CD4-positive, alpha-beta memory T cell (primary cell): ENCODE measurements at regions not wholly inside any gene's neighbourhood (a gene's known extent, or its start where the extent isn't known, plus 50 kb on each side); places are given as distances from the start of the nearest gene placed in this dataset.

Source experiments
- CTCF ChIA-PET: fragments of 350-600 bp; sonication (Branson Sonifier 250); formaldehyde crosslinking; loops from one replicate; lab custom pipeline; 2021; ENCODE audit warnings: inconsistent platforms; ENCODE audit not compliant: partially characterized antibody; lab: Charles Lee
- POLR2A ChIA-PET: fragments of 350-600 bp; sonication (Branson Sonifier 250); formaldehyde crosslinking; loops from one replicate; lab custom pipeline; 2021; ENCODE audit not compliant: partially characterized antibody; lab: Charles Lee
- DNase-seq, 5 donors: peaks; one replicate each; pipeline versions ENCODE4 v3.0.0 to v3.0.0-alpha.2; 2020 to 2022; ENCODE audit warnings: mixed read lengths in 1 of 5
- H3K27ac ChIP-seq: one replicate; pipeline ENCODE4 v1.7.0; 2013; ENCODE audit warnings: low read depth, low read length
- H3K27me3 ChIP-seq: 2 replicates; pipeline ENCODE4 v1.7.0; 2013; ENCODE audit warnings: mild to moderate bottlenecking, low read length, moderate library complexity; ENCODE audit not compliant: insufficient read depth
- H3K36me3 ChIP-seq: 2 replicates; pipeline ENCODE4 v1.7.0; 2013; ENCODE audit warnings: mild to moderate bottlenecking, low read length, moderate library complexity; ENCODE audit not compliant: insufficient read depth
- H3K4me1 ChIP-seq: 2 replicates; pipeline ENCODE4 v1.7.0; 2013; ENCODE audit warnings: mild to moderate bottlenecking, low read length, moderate library complexity; ENCODE audit not compliant: insufficient read depth
- H3K4me3 ChIP-seq, 2 donors: one replicate each; pipeline ENCODE4 v1.7.0; 2013; ENCODE audit warnings: low read length in 2 of 2, mild to moderate bottlenecking in 1 of 2
- H3K9me3 ChIP-seq, 2 donors: one replicate each; pipeline ENCODE4 v1.7.0; 2013; ENCODE audit warnings: low read length in 2 of 2, control low read depth in 1 of 2; ENCODE audit not compliant: control insufficient read depth in 1 of 2
- H3K27ac Mint-ChIP-seq, 7 donors: one replicate each; pipeline ENCODE4 v1.8.0; 2020 to 2021; ENCODE audit warnings: mixed read lengths in 7 of 7, mild to moderate bottlenecking in 6 of 7, inconsistent platforms in 3 of 7, moderate library complexity in 3 of 7
- H3K27me3 Mint-ChIP-seq, 2 donors: one replicate each; pipeline ENCODE4 v1.8.0; 2020 to 2021; ENCODE audit warnings: mixed read lengths in 2 of 2
- H3K36me3 Mint-ChIP-seq, 2 donors: one replicate each; pipeline ENCODE4 v1.8.0; 2020 to 2021; ENCODE audit warnings: mixed read lengths in 2 of 2, inconsistent platforms in 1 of 2, mild to moderate bottlenecking in 1 of 2
- H3K4me1 Mint-ChIP-seq, 4 donors: one replicate each; pipeline ENCODE4 v1.8.0; 2020 to 2021; ENCODE audit warnings: mixed read lengths in 4 of 4, mild to moderate bottlenecking in 1 of 4
- H3K4me3 Mint-ChIP-seq, 8 donors: one replicate each; pipeline ENCODE4 v1.8.0; 2020 to 2021; ENCODE audit warnings: mixed read lengths in 8 of 8, mild to moderate bottlenecking in 7 of 8, moderate library complexity in 6 of 8, inconsistent platforms in 3 of 8
- H3K9me3 Mint-ChIP-seq, 8 donors: one replicate each; pipeline ENCODE4 v1.8.0; 2020 to 2021; ENCODE audit warnings: mixed read lengths in 8 of 8, mild to moderate bottlenecking in 5 of 8, inconsistent platforms in 3 of 8, moderate library complexity in 1 of 8
- intact Hi-C: fragments of 100-400 bp; cut with micrococcal nuclease; formaldehyde crosslinking; loops from one replicate; pipeline ENCODE4 v1.15.1; 2023

GRCh38 chr9:20216438-20216837 is 405.9 kb downstream of the MLLT3 start:
- peaks cover 0 to 3% of the 10 kb centered on the region in 2 donors for H3K27me3 Mint-ChIP-seq
- CTCF ChIA-PET, result no interaction called here

GRCh38 chr9:20215552-20215951 is 406.7 kb downstream of the MLLT3 start:
- Histone ChIP-seq H3K36me3 (no peaks in the 10 kb centered on the region), H3K4me1 (peaks cover 3% of the 10 kb centered on the region), H3K27ac (no peak overlapping the region), H3K4me3 (no peak overlapping the region), H3K27me3 (no peaks in the 10 kb centered on the region), H3K9me3 (no peaks in the 10 kb centered on the region)
- Mint-ChIP-seq H3K27me3 (no peaks in the 10 kb centered on the region), H3K4me1 (no peaks in the 10 kb centered on the region), H3K36me3 (no peaks in the 10 kb centered on the region), H3K4me3 (no peak overlapping the region), H3K27ac (no peak overlapping the region), H3K9me3 (peaks cover 0 to 3% (median 0%) of the 10 kb centered on the region in 8 donors)
- intact Hi-C loops, result loop anchor here (10.0 kb wide), 1 partner anchor 99 kb away; no protein-coding TSS in a partner anchor
- CTCF ChIA-PET, result no interaction called here
- POLR2A ChIA-PET, result no interaction called here
- no peak for DNase-seq

More at GRCh38 chr9:20216438-20216837, 405.9 kb downstream of the MLLT3 start:
- no peaks in the 10 kb centered on the region for H3K4me1 ChIP-seq
- POLR2A ChIA-PET, result no interaction called here
- H3K36me3 ChIP-seq, result no peaks in the 10 kb centered on the region
- no peaks in the 10 kb centered on the region for H3K27me3 ChIP-seq
- Mint-ChIP-seq H3K9me3 (peaks cover 0 to 3% (median 0%) of the 10 kb centered on the region in 8 donors), H3K4me1 (peaks cover 5 to 7% (median 6%) of the 10 kb centered on the region in 4 donors), H3K36me3 (no peaks in the 10 kb centered on the region), H3K4me3 (no peak overlapping the region), H3K27ac (no peak overlapping the region)
- H3K27ac ChIP-seq, result no peak overlapping the region
- no peaks in the 10 kb centered on the region for H3K9me3 ChIP-seq
- intact Hi-C loops, result loop anchor here (10.0 kb wide), 1 partner anchor 98 kb away; no protein-coding TSS in a partner anchor
- no peak for DNase-seq
- H3K4me3 ChIP-seq, result no peak overlapping the region

GRCh38 chr9:20212806-20213205 is 409.5 kb downstream of the MLLT3 start:
- H3K4me3 ChIP-seq, result no peak overlapping the region
- Mint-ChIP-seq H3K4me1 (peaks cover 19 to 24% (median 24%) of the 10 kb centered on the region in 4 donors), H3K36me3 (no peaks in the 10 kb centered on the region), H3K27ac (no peak overlapping the region), H3K27me3 (no peaks in the 10 kb centered on the region), H3K9me3 (peaks cover 0 to 3% (median 0%) of the 10 kb centered on the region in 8 donors), H3K4me3 (no peak overlapping the region)
- POLR2A ChIA-PET, result no interaction called here
- no peaks in the 10 kb centered on the region for H3K27me3 ChIP-seq
- no peaks in the 10 kb centered on the region for H3K9me3 ChIP-seq
- CTCF ChIA-PET, result no interaction called here
- H3K4me1 ChIP-seq, result peaks cover 26% of the 10 kb centered on the region
- no peak overlapping the region for H3K27ac ChIP-seq
- H3K36me3 ChIP-seq, result no peaks in the 10 kb centered on the region
- intact Hi-C loops, result loop anchor here (10.0 kb wide), 1 partner anchor 102 kb away; no protein-coding TSS in a partner anchor
- no peak for DNase-seq

- ChIA-PET CTCF (no interaction called here), POLR2A (no interaction called here)
- intact Hi-C loops, result loop anchor here (10.0 kb wide), 2 partner anchors 105 to 405 kb away; no protein-coding TSS in a partner anchor
- H3K27ac ChIP-seq, result peak overlapping the region; percentile 3
- no peaks in the 10 kb centered on the region for H3K27me3 ChIP-seq
- no peaks in the 10 kb centered on the region for H3K9me3 Mint-ChIP-seq
- H3K9me3 ChIP-seq, result no peaks in the 10 kb centered on the region
- peaks cover 20 to 30% (median 27%) of the 10 kb centered on the region in 4 donors for H3K4me1 Mint-ChIP-seq
- H3K4me3 Mint-ChIP-seq, result peak overlapping the region; percentile 18 to 80 (median 62)
- no peaks in the 10 kb centered on the region for H3K36me3 Mint-ChIP-seq
- peak overlapping the region; percentile 50 to 88 (median 81) for H3K27ac Mint-ChIP-seq
- H3K4me3 ChIP-seq, result no peak overlapping the region
- H3K27me3 Mint-ChIP-seq, result no peaks in the 10 kb centered on the region
- peak; percentile 32 to 61 (median 37) for DNase-seq
- peaks cover 26% of the 10 kb centered on the region for H3K4me1 ChIP-seq
- H3K36me3 ChIP-seq, result no peaks in the 10 kb centered on the region
Observed at GRCh38 chr9:20209391-20210340, 412.6 kb downstream of the MLLT3 start.

GRCh38 chr9:20208961-20209371 is 413.3 kb downstream of the MLLT3 start:
- intact Hi-C loops, result loop anchor here (10.0 kb wide), 1 partner anchor 406 kb away; no protein-coding TSS in a partner anchor
- CTCF ChIA-PET, result no interaction called here

GRCh38 chr9:20208226-20208625 is 414.1 kb downstream of the MLLT3 start:
- peak overlapping the region in 1 of 7 donors; percentile 54 for H3K27ac Mint-ChIP-seq
- Histone ChIP-seq H3K9me3 (no peaks in the 10 kb centered on the region), H3K36me3 (no peaks in the 10 kb centered on the region), H3K4me3 (no peak overlapping the region), H3K27me3 (no peaks in the 10 kb centered on the region), H3K4me1 (peaks cover 26% of the 10 kb centered on the region), H3K27ac (no peak overlapping the region)
- no peak for DNase-seq
- no peaks in the 10 kb centered on the region for H3K9me3 Mint-ChIP-seq
- intact Hi-C loops, result loop anchor here (10.0 kb wide), 1 partner anchor 407 kb away; no protein-coding TSS in a partner anchor
- CTCF ChIA-PET, result interaction anchor here (1.5 kb wide), 1 partner anchor 15 kb away, joined by 3 read pairs; no protein-coding TSS in a partner anchor
- peaks cover 20 to 30% (median 27%) of the 10 kb centered on the region in 4 donors for H3K4me1 Mint-ChIP-seq
- POLR2A ChIA-PET, result no interaction called here
- no peaks in the 10 kb centered on the region for H3K27me3 Mint-ChIP-seq
- H3K4me3 Mint-ChIP-seq, result peak overlapping the region in 3 of 8 donors; percentile 6 to 80 (median 35)
- H3K36me3 Mint-ChIP-seq, result no peaks in the 10 kb centered on the region

More at GRCh38 chr9:20208961-20209371, 413.3 kb downstream of the MLLT3 start:
- H3K36me3 ChIP-seq, result no peaks in the 10 kb centered on the region
- Mint-ChIP-seq H3K4me1 (peaks cover 20 to 30% (median 27%) of the 10 kb centered on the region in 4 donors), H3K27me3 (no peaks in the 10 kb centered on the region), H3K36me3 (no peaks in the 10 kb centered on the region), H3K9me3 (no peaks in the 10 kb centered on the region), H3K4me3 (peak overlapping the region in 6 of 8 donors; percentile 18 to 80 (median 68)), H3K27ac (peak overlapping the region in 6 of 7 donors; percentile 71 to 88 (median 84))
- no peaks in the 10 kb centered on the region for H3K9me3 ChIP-seq
- H3K4me3 ChIP-seq, result no peak overlapping the region
- H3K4me1 ChIP-seq, result peaks cover 26% of the 10 kb centered on the region
- POLR2A ChIA-PET, result no interaction called here
- H3K27ac ChIP-seq, result peak overlapping the region; percentile 3
- H3K27me3 ChIP-seq, result no peaks in the 10 kb centered on the region
- DNase-seq, result no peak

- H3K27ac ChIP-seq, result no peak overlapping the region
- ChIA-PET CTCF (interaction anchor here (1.5 kb wide), 1 partner anchor 14 kb away, joined by 3 read pairs; no protein-coding TSS in a partner anchor), POLR2A (no interaction called here)
- H3K4me3 ChIP-seq, result no peak overlapping the region
- no peaks in the 10 kb centered on the region for H3K36me3 ChIP-seq
- peaks cover 26% of the 10 kb centered on the region for H3K4me1 ChIP-seq
- no peaks in the 10 kb centered on the region for H3K27me3 ChIP-seq
- H3K27ac Mint-ChIP-seq, result no peak overlapping the region
- H3K4me3 Mint-ChIP-seq, result no peak overlapping the region
- H3K9me3 Mint-ChIP-seq, result no peaks in the 10 kb centered on the region
- intact Hi-C loops, result loop anchor here (10.0 kb wide), 1 partner anchor 408 kb away; no protein-coding TSS in a partner anchor
- H3K27me3 Mint-ChIP-seq, result no peaks in the 10 kb centered on the region
- H3K36me3 Mint-ChIP-seq, result no peaks in the 10 kb centered on the region
- peaks cover 20 to 32% (median 27%) of the 10 kb centered on the region in 4 donors for H3K4me1 Mint-ChIP-seq
- no peaks in the 10 kb centered on the region for H3K9me3 ChIP-seq
- no peak for DNase-seq
Observed at GRCh38 chr9:20207176-20207575, 415.1 kb downstream of the MLLT3 start.
